ENCODE measurements at regions not wholly inside any gene's neighbourhood (a gene's known extent, or its start where the extent isn't known, plus 50 kb on each side); places are given as distances from the start of the nearest gene placed in this dataset.

DNA sequence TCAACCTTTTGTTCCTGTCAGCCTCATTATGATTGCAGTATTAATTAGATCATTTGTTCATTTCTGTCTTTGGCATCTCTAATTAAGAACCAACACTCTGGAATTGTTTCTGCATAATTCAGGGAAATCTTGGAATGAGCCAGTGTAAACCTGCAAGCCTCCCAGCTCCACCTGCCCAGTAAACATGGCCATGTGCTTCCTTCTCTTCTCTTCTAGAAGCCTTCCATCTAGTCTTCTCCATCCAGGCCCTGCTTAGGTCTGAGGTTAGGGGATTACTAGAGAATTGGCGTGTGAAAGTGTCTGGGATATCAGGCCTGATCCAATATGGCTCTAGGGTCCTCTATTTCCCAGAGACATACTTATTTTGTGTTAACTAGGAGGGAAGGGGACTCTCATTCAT lies 528.0 kb downstream of the AACS start:
- Histone ChIP-seq H3K4me1 (ENCODE audit: control insufficient read depth in 2 of 2, insufficient read depth in 2 of 2, low read length in 2 of 2) (no peaks in the 10 kb centered on the region), H3K36me3 (replicated peaks in 1 of 2; ENCODE audit: control extremely low read depth in 1 of 2, control insufficient read depth in 1 of 2, extremely low read depth in 1 of 2, insufficient read depth in 2 of 2, low read length in 1 of 2) (no peaks in the 10 kb centered on the region), H3K27me3 (replicated peaks in 1 of 4; ENCODE audit: control extremely low read depth in 1 of 4, control insufficient read depth in 3 of 4, insufficient read depth in 4 of 4, low read length in 3 of 4) (no peaks in the 10 kb centered on the region), H4K20me1 (ENCODE audit: control insufficient read depth, insufficient read depth, low read length, poor library complexity, severe bottlenecking) (no peaks in the 10 kb centered on the region), H3K4me2 (replicated peaks; ENCODE audit: low read depth, low read length, poor library complexity, severe bottlenecking) (no peak overlapping the region), H3K79me2 (ENCODE audit: control insufficient read depth, insufficient read depth, low read length) (no peaks in the 10 kb centered on the region), H3K27ac (ENCODE audit: low read length in 2 of 2) (no peak overlapping the region), H3K9me3 (ENCODE audit: control extremely low read depth in 1 of 3, control insufficient read depth in 2 of 3, insufficient read depth in 1 of 3, low read length in 2 of 3) (peaks cover 0 to 6% (median 3%) of the 10 kb centered on the region in 3 donors), H2AFZ (ENCODE audit: insufficient read depth, low read depth, low read length, poor library complexity, severe bottlenecking) (no peak overlapping the region), H3K9ac (ENCODE audit: low read length) (no peak overlapping the region), H3K4me3 (ENCODE audit: control extremely low read depth in 1 of 5, extremely low read depth in 1 of 5, insufficient read depth in 1 of 5, low read depth in 2 of 5, low read length in 4 of 5) (no peak overlapping the region)
- Mint-ChIP-seq H3K4me1 (no peaks in the 10 kb centered on the region), H3K27ac (no peak overlapping the region), H3K9me3 (ENCODE audit: insufficient read depth) (peaks cover 10% of the 10 kb centered on the region), H3K4me3 (no peak overlapping the region), H3K27me3 (no peaks in the 10 kb centered on the region)
- TF ChIP-seq CTCF (IDR thresholded peaks at IDR 0.05): no peak
- no peak for TF ChIP-seq EZH2 (IDR thresholded peaks at IDR 0.05; ENCODE audit: borderline replicate concordance, insufficient read depth, low read depth, low read length, poor library complexity, severe bottlenecking)
- intact Hi-C loops (cut with micrococcal nuclease): no loop called here
- no CpG with 5 or more reads among the region's 1 CpG for WGBS (ENCODE audit: insufficient coverage)
- DNase-seq: no peak
- no peak for ATAC-seq (ENCODE audit: low read depth)
- ChIA-PET CTCF (no interaction called here), POLR2A (no interaction called here)

DNA sequence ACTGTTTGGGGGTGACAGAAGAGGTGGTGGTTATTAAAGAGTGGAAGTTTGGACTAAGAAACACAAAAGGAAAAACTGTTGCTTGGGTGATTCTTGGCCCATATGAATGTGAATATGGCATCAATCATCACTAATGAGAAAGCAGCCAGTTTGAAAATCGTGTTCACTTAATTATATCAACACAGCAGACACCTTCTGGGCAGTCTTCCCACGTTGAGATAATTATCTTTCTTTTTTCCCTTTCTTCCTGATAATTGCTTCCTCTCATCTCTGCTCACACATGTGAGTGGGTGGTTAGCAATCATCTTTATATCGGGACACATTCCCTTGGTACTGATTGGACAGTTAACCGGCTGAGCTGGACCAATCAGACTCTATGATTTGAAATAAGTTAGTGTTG lies 539.7 kb downstream of the AACS start:
- TF ChIP-seq EZH2 (IDR thresholded peaks at IDR 0.05; ENCODE audit: borderline replicate concordance, insufficient read depth, low read depth, low read length, poor library complexity, severe bottlenecking) (no peak), CTCF (IDR thresholded peaks at IDR 0.05) (no peak)
- Histone ChIP-seq H4K20me1 (ENCODE audit: control insufficient read depth, insufficient read depth, low read length, poor library complexity, severe bottlenecking) (no peaks in the 10 kb centered on the region), H3K4me1 (ENCODE audit: control insufficient read depth in 2 of 2, insufficient read depth in 2 of 2, low read length in 2 of 2) (no peaks in the 10 kb centered on the region), H3K79me2 (ENCODE audit: control insufficient read depth, insufficient read depth, low read length) (no peaks in the 10 kb centered on the region), H3K27ac (ENCODE audit: low read length in 2 of 2) (no peak overlapping the region), H3K4me3 (ENCODE audit: control extremely low read depth in 1 of 5, extremely low read depth in 1 of 5, insufficient read depth in 1 of 5, low read depth in 2 of 5, low read length in 4 of 5) (no peak overlapping the region), H3K4me2 (replicated peaks; ENCODE audit: low read depth, low read length, poor library complexity, severe bottlenecking) (no peak overlapping the region), H3K36me3 (replicated peaks in 1 of 2; ENCODE audit: control extremely low read depth in 1 of 2, control insufficient read depth in 1 of 2, extremely low read depth in 1 of 2, insufficient read depth in 2 of 2, low read length in 1 of 2) (no peaks in the 10 kb centered on the region), H3K27me3 (replicated peaks in 1 of 4; ENCODE audit: control extremely low read depth in 1 of 4, control insufficient read depth in 3 of 4, insufficient read depth in 4 of 4, low read length in 3 of 4) (no peaks in the 10 kb centered on the region), H3K9me3 (ENCODE audit: control extremely low read depth in 1 of 3, control insufficient read depth in 2 of 3, insufficient read depth in 1 of 3, low read length in 2 of 3) (peaks cover 0 to 4% (median 0%) of the 10 kb centered on the region in 3 donors), H3K9ac (ENCODE audit: low read length) (no peak overlapping the region), H2AFZ (ENCODE audit: insufficient read depth, low read depth, low read length, poor library complexity, severe bottlenecking) (no peak overlapping the region)
- intact Hi-C loops (cut with micrococcal nuclease): no loop called here
- 90% methylated on average over 2 of the region's 4 CpGs for WGBS (ENCODE audit: insufficient coverage)
- ATAC-seq (ENCODE audit: low read depth) (no peak), DNase-seq (no peak)
- Mint-ChIP-seq H3K27ac (no peak overlapping the region), H3K9me3 (ENCODE audit: insufficient read depth) (peaks cover 4% of the 10 kb centered on the region), H3K27me3 (no peaks in the 10 kb centered on the region), H3K4me1 (no peaks in the 10 kb centered on the region), H3K4me3 (no peak overlapping the region)
- CTCF ChIA-PET: no interaction called here
- POLR2A ChIA-PET: no interaction called here

Data from B cell (primary cell).